Spleen (tissue), 7 donors: ENCODE measurements at regions not wholly inside any gene's neighbourhood (a gene's known extent, or its start where the extent isn't known, plus 50 kb on each side); places are given as distances from the start of the nearest gene placed in this dataset.

Experiments used
- CTCF ChIP-seq, 11 experiments: fragments of 200-600 bp in 7 of 11; fragments of 450-650 bp in 4 of 11; sonication (generic) in 4 of 11; IDR thresholded peaks in 8 of 11; conservative IDR thresholded peaks in 3 of 11; 1 replicate in 7 of 11; 2 replicates in 4 of 11; pipeline versions ENCODE4 v1.4.0 to v1.8.0; 2016 to 2021; ENCODE audit warnings: antibody characterized with exemption in 11 of 11, inconsistent platforms in 4 of 11, mild to moderate bottlenecking in 1 of 11
- POLR2A ChIP-seq, 3 donors: fragments of 450-650 bp; IDR thresholded peaks; one replicate each; pipeline ENCODE4 v1.5.1; 2017; ENCODE audit warnings: antibody characterized with exemption in 3 of 3, mild to moderate bottlenecking in 1 of 3
- donor health status: DM: no; HTN: no; CAD: no; lungs with moderate emphysema.
- donor health status: DM: no; HTN: no; CAD: no.
- donor health status: DM: no; HTN: no; CAD: no.

- TF ChIP-seq CTCF (IDR thresholded peaks at IDR 0.05 in 8 of 11, conservative IDR thresholded peaks at IDR 0.05 in 3 of 11) (no peak), POLR2A (IDR thresholded peaks at IDR 0.05) (no peak)
Observed at GRCh38 chr14:86955771-86956354, 1037.1 kb downstream of the GALC start.
